ENCODE measurements at regions not wholly inside any gene's neighbourhood (a gene's known extent, or its start where the extent isn't known, plus 50 kb on each side); places are given as distances from the start of the nearest gene placed in this dataset.

- Histone ChIP-seq H3K4me1 (ENCODE audit: control insufficient read depth in 1 of 2, insufficient read depth in 2 of 2, low read depth in 1 of 2, low read length in 1 of 2) (peaks cover 0 to 11% of the 10 kb centered on the region in 2 experiments; a peak in 1 of 4 replicates), H3K4me2 (no peak overlapping the region; the same call in 1 of the 2 replicates), H2AFZ (ENCODE audit: low read depth) (peak overlapping the region; percentile 13; the same call in 1 of the 2 replicates), H3K4me3 (ENCODE audit: low read depth in 2 of 2, low read length in 1 of 2) (no peak overlapping the region), H3F3A (replicated peaks; ENCODE audit: insufficient read depth) (peaks cover 8% of the 10 kb centered on the region), H3K36me3 (replicated peaks in 1 of 2; ENCODE audit: control insufficient read depth in 1 of 2, insufficient read depth in 2 of 2, low read length in 1 of 2) (no peaks in the 10 kb centered on the region), H3K9ac (no peak overlapping the region), H3K9me3 (0 out of 2 replicates have a peak, but pooled peaks cover 2% of the 10 kb centered on the region), H3K27me3 (ENCODE audit: insufficient read depth) (no peaks in the 10 kb centered on the region), H4K20me1 (ENCODE audit: insufficient read depth) (no peaks in the 10 kb centered on the region), H3K79me2 (ENCODE audit: insufficient read depth) (no peaks in the 10 kb centered on the region), H3K9me2 (no peaks in the 10 kb centered on the region), H3K27ac (ENCODE audit: low read depth in 2 of 2, low read length in 1 of 2) (peak overlapping the region in 1 of 2 experiments; percentile 49; a peak in 2 of 4 replicates)
- CTCF ChIA-PET: interaction anchor here (0.9 to 1.6 kb wide), 2 partner anchors 15 to 35 kb away, joined by 3 to 5 read pairs; no protein-coding TSS in a partner anchor
- TF ChIP-seq RCOR1 (IDR thresholded peaks at IDR 0.05; ENCODE audit: low read length): no peak
- 0 out of 2 replicates have a peak, but pooled peaks have one; percentile 4 for TF ChIP-seq FOSL2 (IDR thresholded peaks at IDR 0.05; ENCODE audit: borderline replicate concordance, low read depth)
- 0 out of 2 replicates have a peak, but pooled peaks have one; percentile 3 for TF ChIP-seq NFIC (IDR thresholded peaks at IDR 0.05; ENCODE audit: borderline replicate concordance)
- 9% methylated on average over 1 of the region's 1 CpG for WGBS (ENCODE audit: low lambda C conversion rate)
- DNase-seq: no peak
- POLR2A ChIA-PET: no interaction called here
These were observed 67.1 kb upstream of the HABP2 start for GRCh38 chr10:113485736-113486135.

GRCh38 chr10:113486531-113486930 lies 66.3 kb upstream of the HABP2 start:
- ChIA-PET POLR2A (no interaction called here), CTCF (interaction anchor here (0.7 to 1.6 kb wide), 2 partner anchors 34 to 77 kb away, joined by 3 to 5 read pairs; no protein-coding TSS in a partner anchor)
- Histone ChIP-seq H3K9ac (no peak overlapping the region), H4K20me1 (ENCODE audit: insufficient read depth) (no peaks in the 10 kb centered on the region), H3K4me3 (ENCODE audit: low read depth in 2 of 2, low read length in 1 of 2) (no peak overlapping the region), H3K4me1 (ENCODE audit: control insufficient read depth in 1 of 2, insufficient read depth in 2 of 2, low read depth in 1 of 2, low read length in 1 of 2) (peaks cover 0 to 11% of the 10 kb centered on the region in 2 experiments; a peak in 1 of 4 replicates), H3K9me3 (no peaks in the 10 kb centered on the region), H3F3A (replicated peaks; ENCODE audit: insufficient read depth) (peaks cover 8% of the 10 kb centered on the region), H3K36me3 (replicated peaks in 1 of 2; ENCODE audit: control insufficient read depth in 1 of 2, insufficient read depth in 2 of 2, low read length in 1 of 2) (no peaks in the 10 kb centered on the region), H3K27me3 (ENCODE audit: insufficient read depth) (no peaks in the 10 kb centered on the region), H2AFZ (ENCODE audit: low read depth) (no peak overlapping the region; the same call in 1 of the 2 replicates), H3K27ac (ENCODE audit: low read depth in 2 of 2, low read length in 1 of 2) (peak overlapping the region in 1 of 2 experiments; percentile 49; a peak in 1 of 4 replicates), H3K9me2 (no peaks in the 10 kb centered on the region), H3K4me2 (no peak overlapping the region; the same call in 1 of the 2 replicates), H3K79me2 (ENCODE audit: insufficient read depth) (no peaks in the 10 kb centered on the region)
- DNase-seq: no peak
- 57% methylated on average over 4 of the region's 4 CpGs for WGBS (ENCODE audit: low lambda C conversion rate)
- no peak for TF ChIP-seq RXRA (IDR thresholded peaks at IDR 0.05; ENCODE audit: borderline replicate concordance, low read depth)
- TF ChIP-seq TEAD4 (IDR thresholded peaks at IDR 0.05; ENCODE audit: borderline replicate concordance, insufficient read depth): no peak
- no peak for TF ChIP-seq MEF2A (IDR thresholded peaks at IDR 0.05; ENCODE audit: borderline replicate concordance, low read depth)
- no peak for TF ChIP-seq RAD21 (IDR thresholded peaks at IDR 0.05; ENCODE audit: low read length)
- no peak for TF ChIP-seq USF1 (IDR thresholded peaks at IDR 0.05; ENCODE audit: borderline replicate concordance, low read depth)
- TF ChIP-seq REST (IDR thresholded peaks at IDR 0.05; ENCODE audit: low read depth, low read length): no peak
- TF ChIP-seq RFX5 (IDR thresholded peaks at IDR 0.05; ENCODE audit: low read length): no peak
- no peak for TF ChIP-seq GABPA (IDR thresholded peaks at IDR 0.05; ENCODE audit: low read depth)
